Uterus (tissue), 2 donors: ENCODE measurements at regions not wholly inside any gene's neighbourhood (a gene's known extent, or its start where the extent isn't known, plus 50 kb on each side); places are given as distances from the start of the nearest gene placed in this dataset.

Experiments
- CTCF ChIP-seq, 4 experiments: fragments of 200-600 bp in 2 of 4; fragments of 450-650 bp in 2 of 4; sonication (generic) in 2 of 4; IDR thresholded peaks; one replicate each; pipeline ENCODE4 v1.5.1; 2016 to 2019; ENCODE audit warnings: antibody characterized with exemption in 4 of 4, mild to moderate bottlenecking in 2 of 4, moderate library complexity in 1 of 4
- POLR2A ChIP-seq, 2 donors: fragments of 450-650 bp; IDR thresholded peaks; one replicate each; pipeline ENCODE4 v1.6.1; 2016; ENCODE audit warnings: antibody characterized with exemption in 2 of 2, mild to moderate bottlenecking in 1 of 2, moderate library complexity in 1 of 2

GRCh38 chr3:34359064-34359463 is 560.6 kb downstream of the PDCD6IP start:
- TF ChIP-seq CTCF (IDR thresholded peaks at IDR 0.05) (no peak), POLR2A (IDR thresholded peaks at IDR 0.05) (no peak)
